A673 (cell line): ENCODE measurements at regions not wholly inside any gene's neighbourhood (a gene's known extent, or its start where the extent isn't known, plus 50 kb on each side); places are given as distances from the start of the nearest gene placed in this dataset.

ENCODE experiments used
- BruUV-seq: library from RNA; stranded (reverse); fragments of 400-500 nt; replicated peaks from 2 replicates; lab custom pipeline; 2021; lab: Mats Ljungman, UMichigan
- CTCF ChIA-PET: fragments of 300-600 bp; sonication (Branson Sonifier 250); formaldehyde crosslinking; loops from one replicate; lab custom pipeline; 2022; ENCODE audit warnings: antibody characterized with exemption; lab: Charles Lee
- POLR2A ChIA-PET: fragments of 300-600 bp; sonication (Branson Sonifier 250); formaldehyde crosslinking; loops from one replicate; lab custom pipeline; 2022; ENCODE audit warnings: antibody characterized with exemption; ENCODE audit not compliant: low non-redundant PET; lab: Charles Lee
- DNase-seq: peaks from one replicate; pipeline ENCODE4 v3.0.0-alpha.2; 2015; ENCODE audit warnings: low spot score
- H3K27ac ChIP-seq: fragments of 200-600 bp; sonication (generic); 2 replicates; pipeline ENCODE4 v1.5.1; 2016; ENCODE audit warnings: mixed run types, low read depth, mild to moderate bottlenecking, mixed read lengths, antibody characterized with exemption, low read length; ENCODE audit not compliant: poor library complexity, severe bottlenecking
- H3K27me3 ChIP-seq: fragments of 200-600 bp; sonication (generic); replicated peaks from 2 replicates; pipeline ENCODE4 v1.6.1; 2017; ENCODE audit warnings: mixed run types, low read depth, mild to moderate bottlenecking, mixed read lengths, antibody characterized with exemption, low read length; ENCODE audit not compliant: insufficient read depth, poor library complexity
- H3K36me3 ChIP-seq: fragments of 200-600 bp; sonication (generic); 2 replicates; pipeline ENCODE4 v1.6.1; 2016; ENCODE audit warnings: mixed run types, mild to moderate bottlenecking, mixed read lengths, antibody characterized with exemption, low read length; ENCODE audit not compliant: insufficient read depth, poor library complexity, severe bottlenecking
- H3K4me1 ChIP-seq: fragments of 200-600 bp; sonication (generic); 2 replicates; pipeline ENCODE4 v1.6.1; 2017; ENCODE audit warnings: mixed run types, mild to moderate bottlenecking, mixed read lengths, antibody characterized with exemption, low read length; ENCODE audit not compliant: insufficient read depth, poor library complexity, severe bottlenecking
- H3K4me3 ChIP-seq: fragments of 200-600 bp; sonication (generic); 2 replicates; pipeline ENCODE4 v1.5.1; 2016; ENCODE audit warnings: low read depth, mixed run types, mild to moderate bottlenecking, mixed read lengths, low read length; ENCODE audit not compliant: poor library complexity, severe bottlenecking
- H3K9me3 ChIP-seq: fragments of 200-600 bp; sonication (generic); 2 replicates; pipeline ENCODE4 v1.6.1; 2016; ENCODE audit warnings: mixed run types, low read depth, mild to moderate bottlenecking, mixed read lengths, antibody characterized with exemption, low read length; ENCODE audit not compliant: poor library complexity, severe bottlenecking
- CTCF ChIP-seq: fragments of 300-800, 200-600 bp; sonication (generic); conservative IDR thresholded peaks from 2 replicates; pipeline ENCODE4 v1.5.1; 2017; ENCODE audit warnings: low read depth, mild to moderate bottlenecking, antibody characterized with exemption, low read length, moderate library complexity, mixed read lengths
- EZH2 ChIP-seq: fragments of 200-600 bp; sonication (generic); IDR thresholded peaks from 2 replicates; pipeline ENCODE4 v1.6.1; 2017; ENCODE audit warnings: borderline replicate concordance, low read depth, mild to moderate bottlenecking, mixed read lengths, antibody characterized with exemption, low read length; ENCODE audit not compliant: poor library complexity, severe bottlenecking
- intact Hi-C: fragments of 100-400 bp; cut with micrococcal nuclease; formaldehyde crosslinking; loops from one replicate; pipeline ENCODE4 v1.10.0; 2022; ENCODE audit not compliant: unreplicated experiment

- Histone ChIP-seq H3K36me3 (no peaks in the 10 kb centered on the region), H3K9me3 (peaks cover 2% of the 10 kb centered on the region), H3K27ac (no peak overlapping the region), H3K4me1 (no peaks in the 10 kb centered on the region), H3K4me3 (no peak overlapping the region), H3K27me3 (no peaks in the 10 kb centered on the region)
- TF ChIP-seq CTCF (no peak), EZH2 (no peak)
- no peak for DNase-seq
- BruUV-seq = no TSS peak
- intact Hi-C loops = no loop called here
- ChIA-PET CTCF (no interaction called here), POLR2A (no interaction called here)
These were observed 693.0 kb upstream of the CADM2 start for GRCh38 chr3:84265768-84266167.

GRCh38 chr3:84275532-84275931 lies 683.3 kb upstream of the CADM2 start:
- no peak for DNase-seq
- Histone ChIP-seq H3K27ac (no peak overlapping the region), H3K36me3 (no peaks in the 10 kb centered on the region), H3K4me1 (no peaks in the 10 kb centered on the region), H3K27me3 (no peaks in the 10 kb centered on the region), H3K4me3 (no peak overlapping the region), H3K9me3 (no peaks in the 10 kb centered on the region)
- intact Hi-C loops = no loop called here
- CTCF ChIA-PET = no interaction called here
- no peak for TF ChIP-seq EZH2
- TF ChIP-seq CTCF = no peak
- POLR2A ChIA-PET = no interaction called here
- no TSS peak for BruUV-seq

DNA sequence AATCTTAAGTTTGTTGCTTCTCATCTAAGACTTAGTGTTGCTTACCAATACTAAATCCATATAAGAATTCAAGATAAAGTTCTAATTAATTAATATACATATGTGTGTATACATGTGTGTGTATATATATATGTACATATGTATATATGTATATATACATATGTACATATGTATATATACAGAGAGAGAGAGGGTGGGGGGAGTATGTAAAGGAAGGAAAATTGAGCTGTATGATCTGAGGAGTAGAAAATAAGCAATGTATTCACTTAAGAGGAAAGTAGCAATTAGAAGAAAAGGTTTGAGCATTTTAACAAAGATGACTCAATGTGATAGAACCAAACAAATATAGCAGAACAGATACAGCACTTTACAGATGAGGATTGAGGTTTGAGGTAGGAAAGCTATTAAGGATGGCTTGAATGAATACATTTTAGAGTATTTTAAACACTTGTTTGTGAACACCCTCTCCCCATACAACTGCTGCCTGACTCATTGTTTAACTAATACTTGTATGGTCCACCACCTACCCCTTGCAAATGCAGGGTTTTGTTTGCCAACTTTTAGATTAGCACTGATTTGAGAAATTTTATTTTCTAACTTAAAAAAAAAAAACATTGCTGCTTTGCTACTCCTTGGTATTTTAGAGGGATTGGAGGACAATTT lies 681.1 kb upstream of the CADM2 start:
- no TSS peak for BruUV-seq
- no peaks in the 10 kb centered on the region for H3K27me3 ChIP-seq
- ChIA-PET CTCF (no interaction called here), POLR2A (no interaction called here)
- no peak overlapping the region for H3K27ac ChIP-seq
- no peak for DNase-seq
- no peak for TF ChIP-seq CTCF
- TF ChIP-seq EZH2 = no peak
- no peaks in the 10 kb centered on the region for H3K9me3 ChIP-seq
- intact Hi-C loops = no loop called here
- no peaks in the 10 kb centered on the region for H3K36me3 ChIP-seq
- no peaks in the 10 kb centered on the region for H3K4me1 ChIP-seq
- no peak overlapping the region for H3K4me3 ChIP-seq
